Smooth muscle cell (in vitro differentiated cells): ENCODE measurements at regions not wholly inside any gene's neighbourhood (a gene's known extent, or its start where the extent isn't known, plus 50 kb on each side); places are given as distances from the start of the nearest gene placed in this dataset.

Source experiments
- DNase-seq: peaks from one replicate; lab custom pipeline; 2025; ENCODE audit not compliant: unreplicated experiment; lab: John Stamatoyannopoulos, UW
- H2AFZ ChIP-seq: fragments of 200-600 bp; sonication (generic); 2 replicates; pipeline ENCODE4 v1.6.0; 2016; ENCODE audit warnings: antibody characterized with exemption, low read depth, mild to moderate bottlenecking
- H3F3A ChIP-seq: fragments of 200-600 bp; sonication (generic); 2 replicates; pipeline ENCODE4 v1.6.0; 2017; ENCODE audit warnings: antibody characterized with exemption, low read depth
- H3K27ac ChIP-seq: fragments of 200-600 bp; sonication (generic); 2 replicates; pipeline ENCODE4 v1.5.1; 2016; ENCODE audit warnings: low read depth, mild to moderate bottlenecking
- H3K27me3 ChIP-seq: fragments of 200-600 bp; sonication (generic); 2 replicates; pipeline ENCODE4 v1.6.1; 2016; ENCODE audit warnings: low read depth, mild to moderate bottlenecking
- H3K36me3 ChIP-seq: fragments of 200-600 bp; sonication (generic); 2 replicates; pipeline ENCODE4 v1.5.1; 2016; ENCODE audit warnings: low read depth
- H3K4me1 ChIP-seq: fragments of 200-600 bp; sonication (generic); 2 replicates; pipeline ENCODE4 v1.5.1; 2016; ENCODE audit warnings: low read depth
- H3K4me2 ChIP-seq: fragments of 200-600 bp; sonication (generic); 2 replicates; pipeline ENCODE4 v1.6.0; 2016; ENCODE audit warnings: mild to moderate bottlenecking
- H3K4me3 ChIP-seq: fragments of 200-600 bp; sonication (generic); 2 replicates; pipeline ENCODE4 v1.5.1; 2016; ENCODE audit warnings: mild to moderate bottlenecking
- H3K79me2 ChIP-seq: fragments of 200-600 bp; sonication (generic); 2 replicates; pipeline ENCODE4 v1.6.0; 2016; ENCODE audit warnings: low read depth, mild to moderate bottlenecking
- H3K9ac ChIP-seq: fragments of 200-600 bp; sonication (generic); 2 replicates; pipeline ENCODE4 v1.6.0; 2016; ENCODE audit warnings: low read depth
- H3K9me3 ChIP-seq: fragments of 200-600 bp; sonication (generic); replicated peaks from 2 replicates; pipeline ENCODE4 v1.5.1; 2016; ENCODE audit warnings: low read depth
- H4K20me1 ChIP-seq: fragments of 200-600 bp; sonication (generic); 2 replicates; pipeline ENCODE4 v1.6.0; 2016; ENCODE audit warnings: low read depth
- WGBS: methylation state at CpG from one replicate; pipeline ENCODE4 v1.1.7; 2016; ENCODE audit warnings: low lambda C conversion rate; 5-methylcytosine and 5-hydroxymethylcytosine counted together
- TF ChIP-seq, protein P1 (sequence below): fragments of 200-600 bp; sonication (generic); IDR thresholded peaks from 2 replicates; pipeline ENCODE4 v1.5.1; 2017; ENCODE audit warnings: borderline replicate concordance, mild to moderate bottlenecking, antibody characterized with exemption; ENCODE audit not compliant: insufficient read depth, poor library complexity, severe bottlenecking

GRCh38 chr6:168228676-168229367, 90.8 kb downstream of the DACT2 start:
- Histone ChIP-seq H3K4me3 (no peak overlapping the region), H3K9ac (no peak overlapping the region), H3K27ac (no peak overlapping the region), H3K9me3 (no peaks in the 10 kb centered on the region), H2AFZ (no peak overlapping the region), H3K27me3 (peaks cover 18% of the 10 kb centered on the region), H3K36me3 (no peaks in the 10 kb centered on the region), H3K79me2 (no peaks in the 10 kb centered on the region), H4K20me1 (no peaks in the 10 kb centered on the region), H3K4me1 (peaks cover 15% of the 10 kb centered on the region), H3K4me2 (no peak overlapping the region), H3F3A (no peaks in the 10 kb centered on the region)
- WGBS = 93% methylated on average over 24 of the region's 24 CpGs
- TF ChIP-seq, protein P1, sequence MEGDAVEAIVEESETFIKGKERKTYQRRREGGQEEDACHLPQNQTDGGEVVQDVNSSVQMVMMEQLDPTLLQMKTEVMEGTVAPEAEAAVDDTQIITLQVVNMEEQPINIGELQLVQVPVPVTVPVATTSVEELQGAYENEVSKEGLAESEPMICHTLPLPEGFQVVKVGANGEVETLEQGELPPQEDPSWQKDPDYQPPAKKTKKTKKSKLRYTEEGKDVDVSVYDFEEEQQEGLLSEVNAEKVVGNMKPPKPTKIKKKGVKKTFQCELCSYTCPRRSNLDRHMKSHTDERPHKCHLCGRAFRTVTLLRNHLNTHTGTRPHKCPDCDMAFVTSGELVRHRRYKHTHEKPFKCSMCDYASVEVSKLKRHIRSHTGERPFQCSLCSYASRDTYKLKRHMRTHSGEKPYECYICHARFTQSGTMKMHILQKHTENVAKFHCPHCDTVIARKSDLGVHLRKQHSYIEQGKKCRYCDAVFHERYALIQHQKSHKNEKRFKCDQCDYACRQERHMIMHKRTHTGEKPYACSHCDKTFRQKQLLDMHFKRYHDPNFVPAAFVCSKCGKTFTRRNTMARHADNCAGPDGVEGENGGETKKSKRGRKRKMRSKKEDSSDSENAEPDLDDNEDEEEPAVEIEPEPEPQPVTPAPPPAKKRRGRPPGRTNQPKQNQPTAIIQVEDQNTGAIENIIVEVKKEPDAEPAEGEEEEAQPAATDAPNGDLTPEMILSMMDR = no peak
- DNase-seq = no peak

GRCh38 chr6:168227840-168228239, 91.7 kb downstream of the DACT2 start:
- no peak overlapping the region for H3K9ac ChIP-seq
- DNase-seq = no peak
- no peaks in the 10 kb centered on the region for H3K36me3 ChIP-seq
- H3K79me2 ChIP-seq = no peaks in the 10 kb centered on the region
- H3K4me2 ChIP-seq = no peak overlapping the region
- H3K27ac ChIP-seq = no peak overlapping the region
- no peaks in the 10 kb centered on the region for H3F3A ChIP-seq
- TF ChIP-seq, protein P1 = no peak
- 88% methylated on average over 15 of the region's 15 CpGs for WGBS
- H3K9me3 ChIP-seq = no peaks in the 10 kb centered on the region
- peaks cover 15% of the 10 kb centered on the region for H3K4me1 ChIP-seq
- no peaks in the 10 kb centered on the region for H4K20me1 ChIP-seq
- H2AFZ ChIP-seq = no peak overlapping the region
- H3K4me3 ChIP-seq = no peak overlapping the region
- H3K27me3 ChIP-seq = peaks cover 17% of the 10 kb centered on the region

DNA sequence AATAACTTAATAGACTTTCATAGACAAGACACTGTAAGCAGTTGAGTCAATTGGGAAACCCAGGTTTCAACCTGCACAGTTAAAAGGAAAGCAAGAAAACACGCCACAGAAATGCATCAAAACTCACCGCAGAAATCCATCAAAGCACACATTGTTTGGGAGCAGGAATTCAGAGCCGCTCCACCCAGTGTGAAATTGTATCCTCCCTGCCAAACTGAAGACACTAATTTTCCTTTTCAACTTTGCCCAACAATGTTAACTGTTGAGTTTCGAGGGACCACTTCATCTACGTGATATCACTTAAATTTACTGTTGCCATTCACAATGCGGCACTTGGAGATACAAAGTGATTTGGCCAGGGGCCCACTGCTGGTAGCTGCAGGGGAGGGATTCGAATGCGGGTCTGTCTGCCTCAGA, 92.7 kb downstream of the DACT2 start:
- no peak for DNase-seq
- H3F3A ChIP-seq = no peaks in the 10 kb centered on the region
- H3K9ac ChIP-seq = no peak overlapping the region
- H3K79me2 ChIP-seq = no peaks in the 10 kb centered on the region
- H4K20me1 ChIP-seq = no peaks in the 10 kb centered on the region
- H3K36me3 ChIP-seq = no peaks in the 10 kb centered on the region
- H3K9me3 ChIP-seq = no peaks in the 10 kb centered on the region
- no peak overlapping the region for H3K4me3 ChIP-seq
- H3K4me1 ChIP-seq = peaks cover 10% of the 10 kb centered on the region
- H3K4me2 ChIP-seq = no peak overlapping the region
- H2AFZ ChIP-seq = no peak overlapping the region
- 87% methylated on average over 8 of the region's 8 CpGs for WGBS
- no peak overlapping the region for H3K27ac ChIP-seq
- TF ChIP-seq, protein P1 = no peak
- H3K27me3 ChIP-seq = peaks cover 13% of the 10 kb centered on the region
